GM23248 (cell line): ENCODE measurements at regions not wholly inside any gene's neighbourhood (a gene's known extent, or its start where the extent isn't known, plus 50 kb on each side); places are given as distances from the start of the nearest gene placed in this dataset.

Source experiments
- DNase-seq: peaks from one replicate; pipeline ENCODE4 v3.0.0-alpha.2; 2015
- H2AFZ ChIP-seq: fragments of 200-600 bp; sonication (generic); 2 replicates; pipeline ENCODE4 v1.6.1; 2016; ENCODE audit warnings: antibody characterized with exemption
- H3F3A ChIP-seq: fragments of 200-600 bp; sonication (generic); 2 replicates; pipeline ENCODE4 v1.6.1; 2016; ENCODE audit warnings: mild to moderate bottlenecking, antibody characterized with exemption, mixed run types; ENCODE audit not compliant: insufficient read depth
- H3K27ac ChIP-seq: fragments of 200-600 bp; sonication (generic); 2 replicates; pipeline ENCODE4 v1.5.1; 2016; ENCODE audit warnings: mild to moderate bottlenecking
- H3K27me3 ChIP-seq: fragments of 200-600 bp; sonication (generic); replicated peaks from 2 replicates; pipeline ENCODE4 v1.6.1; 2016; ENCODE audit warnings: mild to moderate bottlenecking; ENCODE audit not compliant: insufficient read depth
- H3K36me3 ChIP-seq: fragments of 200-600 bp; sonication (generic); 2 replicates; pipeline ENCODE4 v1.6.1; 2016; ENCODE audit warnings: low read depth, mild to moderate bottlenecking
- H3K4me1 ChIP-seq: fragments of 200-600 bp; sonication (generic); 2 replicates; pipeline ENCODE4 v1.6.1; 2016; ENCODE audit warnings: mild to moderate bottlenecking; ENCODE audit not compliant: insufficient read depth
- H3K4me2 ChIP-seq: fragments of 200-600 bp; sonication (generic); one replicate; pipeline ENCODE4 v1.6.1; 2016; ENCODE audit warnings: mild to moderate bottlenecking; ENCODE audit not compliant: unreplicated experiment
- H3K4me3 ChIP-seq: fragments of 200-600 bp; sonication (generic); 2 replicates; pipeline ENCODE4 v1.5.1; 2016; ENCODE audit warnings: mild to moderate bottlenecking
- H3K79me2 ChIP-seq: fragments of 200-600 bp; sonication (generic); 2 replicates; pipeline ENCODE4 v1.6.1; 2016; ENCODE audit warnings: mild to moderate bottlenecking; ENCODE audit not compliant: insufficient read depth
- H3K9ac ChIP-seq: fragments of 200-600 bp; sonication (generic); 2 replicates; pipeline ENCODE4 v1.6.1; 2016; ENCODE audit warnings: mild to moderate bottlenecking
- H3K9me2 ChIP-seq: fragments of 200-600 bp; sonication (generic); 2 replicates; pipeline ENCODE4 v1.6.1; 2016; ENCODE audit warnings: mixed run types, mild to moderate bottlenecking, moderate library complexity; ENCODE audit not compliant: insufficient read depth
- H3K9me3 ChIP-seq: fragments of 200-600 bp; sonication (generic); one replicate; pipeline ENCODE4 v1.6.1; 2017; ENCODE audit warnings: low read depth
- H4K20me1 ChIP-seq: fragments of 200-600 bp; sonication (generic); 2 replicates; pipeline ENCODE4 v1.6.0; 2016; ENCODE audit not compliant: insufficient read depth
- EZH2 ChIP-seq: fragments of 200-600 bp; sonication (generic); IDR thresholded peaks from 2 replicates; pipeline ENCODE4 v1.6.1; 2018; ENCODE audit warnings: antibody characterized with exemption, mild to moderate bottlenecking; ENCODE audit not compliant: insufficient read depth, poor library complexity, severe bottlenecking
- EZH2phosphoT487 ChIP-seq: fragments of 200-600 bp; sonication (generic); IDR thresholded peaks from 2 replicates; pipeline ENCODE4 v1.6.1; 2018; ENCODE audit warnings: antibody characterized with exemption, moderate library complexity, mild to moderate bottlenecking, low read depth; ENCODE audit not compliant: insufficient read depth
- WGBS, 2 experiments: methylation state at CpG; one replicate each; pipeline ENCODE4 v1.1.6; 2015 to 2017; ENCODE audit warnings: low lambda C conversion rate in 2 of 2, low coverage in 1 of 2; ENCODE audit errors: missing lambda C conversion rate in 2 of 2; 5-methylcytosine and 5-hydroxymethylcytosine counted together
- in situ Hi-C: fragments of 300-500 bp; cut with MboI; formaldehyde crosslinking; loops from 2 replicates; pipeline ENCODE4 v1.15.0; 2020

- TF ChIP-seq EZH2phosphoT487, result no peak
- Histone ChIP-seq H3K4me2 (no peak overlapping the region), H3K27ac (no peak overlapping the region), H3K9ac (no peak overlapping the region), H3K79me2 (no peaks in the 10 kb centered on the region), H3K9me3 (no peaks in the 10 kb centered on the region), H4K20me1 (no peaks in the 10 kb centered on the region), H3F3A (no peaks in the 10 kb centered on the region), H3K9me2 (no peaks in the 10 kb centered on the region), H3K4me3 (no peak overlapping the region), H2AFZ (peak overlapping the region; percentile 46; the same call in 1 of the 2 replicates), H3K4me1 (no peaks in the 10 kb centered on the region), H3K36me3 (no peaks in the 10 kb centered on the region), H3K27me3 (no peaks in the 10 kb centered on the region)
- DNase-seq, result no peak
- in situ Hi-C loops, result no loop called here
- WGBS, 2 experiments, result 50 to 59% methylated on average over 3 of the region's 3 CpGs
Observed at GRCh38 chr2:189954989-189955388, 107.5 kb downstream of the MSTN start.

GRCh38 chr2:189952536-189953109 lies 109.9 kb downstream of the MSTN start:
- Histone ChIP-seq H2AFZ (peak overlapping the region; percentile 47; the same call in 1 of the 2 replicates), H3K9me3 (no peaks in the 10 kb centered on the region), H3K4me2 (no peak overlapping the region), H4K20me1 (no peaks in the 10 kb centered on the region), H3K27ac (no peak overlapping the region), H3K4me3 (no peak overlapping the region), H3F3A (no peaks in the 10 kb centered on the region), H3K79me2 (no peaks in the 10 kb centered on the region), H3K9ac (no peak overlapping the region), H3K4me1 (no peaks in the 10 kb centered on the region), H3K9me2 (no peaks in the 10 kb centered on the region), H3K27me3 (no peaks in the 10 kb centered on the region), H3K36me3 (no peaks in the 10 kb centered on the region)
- in situ Hi-C loops, result no loop called here
- no peak for DNase-seq
- TF ChIP-seq EZH2, result no peak
- TF ChIP-seq EZH2phosphoT487, result no peak
- 64 to 66% methylated on average over 3 of the region's 3 CpGs for WGBS, 2 experiments

GRCh38 chr2:189951791-189952535 lies 110.6 kb downstream of the MSTN start:
- Histone ChIP-seq H3K79me2 (no peaks in the 10 kb centered on the region), H3K36me3 (no peaks in the 10 kb centered on the region), H3K4me1 (no peaks in the 10 kb centered on the region), H3K9me2 (no peaks in the 10 kb centered on the region), H3K4me2 (no peak overlapping the region), H3K9me3 (no peaks in the 10 kb centered on the region), H3K9ac (no peak overlapping the region), H3F3A (no peaks in the 10 kb centered on the region), H3K27me3 (no peaks in the 10 kb centered on the region), H4K20me1 (no peaks in the 10 kb centered on the region), H3K27ac (no peak overlapping the region), H3K4me3 (no peak overlapping the region), H2AFZ (peak overlapping the region; percentile 47; the same call in 1 of the 2 replicates)
- TF ChIP-seq EZH2phosphoT487 (no peak), EZH2 (no peak)
- 58 to 62% methylated on average over 2 of the region's 2 CpGs for WGBS, 2 experiments
- in situ Hi-C loops, result no loop called here
- DNase-seq, result no peak

GRCh38 chr2:189943009-189943408 lies 119.5 kb downstream of the MSTN start:
- Histone ChIP-seq H2AFZ (no peak overlapping the region), H3K4me1 (no peaks in the 10 kb centered on the region), H3K4me2 (no peak overlapping the region), H3K9ac (no peak overlapping the region), H3K9me2 (no peaks in the 10 kb centered on the region), H4K20me1 (no peaks in the 10 kb centered on the region), H3K79me2 (no peaks in the 10 kb centered on the region), H3K36me3 (no peaks in the 10 kb centered on the region), H3K9me3 (peaks cover 12% of the 10 kb centered on the region), H3K4me3 (no peak overlapping the region), H3K27me3 (no peaks in the 10 kb centered on the region), H3K27ac (no peak overlapping the region), H3F3A (no peaks in the 10 kb centered on the region)
- DNase-seq, result no peak
- no peak for TF ChIP-seq EZH2phosphoT487
- no peak for TF ChIP-seq EZH2
- in situ Hi-C loops, result no loop called here
